ENCODE measurements at regions not wholly inside any gene's neighbourhood (a gene's known extent, or its start where the extent isn't known, plus 50 kb on each side); places are given as distances from the start of the nearest gene placed in this dataset.
A peak's percentile ranks its signal among the peaks of the same experiment; 100 is the strongest.
"Not testable (repeated sequence)": the region's sequence is repeated elsewhere in the genome, so short reads cannot be mapped to it uniquely, and the experiment has no call there.

GRCh38 chr16:87160234-87160636, 157.0 kb downstream of the C16orf95 start:
- Histone ChIP-seq H3K4me3 (no peak overlapping the region), H3K27me3 (peaks cover 0 to 18% (median 0%) of the 10 kb centered on the region in 9 donors), H3K36me3 (no peaks in the 10 kb centered on the region), H3K9me3 (no peaks in the 10 kb centered on the region), H3K4me1 (no peaks in the 10 kb centered on the region), H3K27ac (no peak overlapping the region)
- DNase-seq (no peak), ATAC-seq (peak in 1 of 4 donors; percentile 33)
- intact Hi-C loops (cut with DNase I): no loop called here
- TF ChIP-seq CTCF (IDR thresholded peaks at IDR 0.05) (no peak), POLR2A (IDR thresholded peaks at IDR 0.05) (no peak)
- WGBS, 4 donors: 40 to 54% (median 48%) methylated on average over 14 to 15 of the region's 15 CpGs

- Histone ChIP-seq H3K27ac (no peak overlapping the region), H3K4me3 (no peak overlapping the region), H3K36me3 (no peaks in the 10 kb centered on the region), H3K4me1 (no peaks in the 10 kb centered on the region), H3K27me3 (peaks cover 0 to 18% (median 0%) of the 10 kb centered on the region in 9 donors), H3K9me3 (no peaks in the 10 kb centered on the region)
- intact Hi-C loops (cut with DNase I): no loop called here
- DNase-seq (no peak), ATAC-seq (no peak)
- no peak for TF ChIP-seq POLR2A (IDR thresholded peaks at IDR 0.05)
- no peak for TF ChIP-seq CTCF (IDR thresholded peaks at IDR 0.05)
- 51 to 63% (median 61%) methylated on average over 18 to 19 of the region's 19 CpGs for WGBS, 4 donors
Observed at GRCh38 chr16:87160701-87161337, 156.4 kb downstream of the C16orf95 start.

- H3K36me3 ChIP-seq; ATAC-seq; H3K27ac ChIP-seq; intact Hi-C loops (cut with DNase I); H3K9me3 ChIP-seq; H3K4me1 ChIP-seq; DNase-seq; H3K4me3 ChIP-seq: not testable (repeated sequence)
- peaks cover 0 to 18% (median 0%) of the 10 kb centered on the region in 9 donors for H3K27me3 ChIP-seq
- 86 to 93% (median 92%) methylated on average over 7 of the region's 7 CpGs for WGBS, 4 donors
Observed at GRCh38 chr16:87161410-87161809, 155.8 kb downstream of the C16orf95 start.

- intact Hi-C loops (cut with DNase I): no loop called here
- ATAC-seq (no peak), DNase-seq (no peak)
- peaks cover 0 to 18% (median 0%) of the 10 kb centered on the region in 9 donors for H3K27me3 ChIP-seq
- no peaks in the 10 kb centered on the region for H3K4me1 ChIP-seq
- 78 to 83% (median 80%) methylated on average over 21 to 22 of the region's 22 CpGs for WGBS, 4 donors
- H3K4me3 ChIP-seq: no peak overlapping the region
- no peaks in the 10 kb centered on the region for H3K36me3 ChIP-seq
- H3K27ac ChIP-seq: no peak overlapping the region
- H3K9me3 ChIP-seq: peaks cover 0 to 2% (median 0%) of the 10 kb centered on the region in 12 donors
- TF ChIP-seq CTCF (IDR thresholded peaks at IDR 0.05) (no peak), POLR2A (IDR thresholded peaks at IDR 0.05) (no peak)
Observed at GRCh38 chr16:87161822-87162676, 155.1 kb downstream of the C16orf95 start.

- H3K4me3 ChIP-seq; ATAC-seq; H3K36me3 ChIP-seq; DNase-seq; H3K27ac ChIP-seq; intact Hi-C loops (cut with DNase I); H3K9me3 ChIP-seq; H3K4me1 ChIP-seq: not testable (repeated sequence)
- H3K27me3 ChIP-seq: peaks cover 0 to 18% (median 0%) of the 10 kb centered on the region in 9 donors
- WGBS, 4 donors: 92 to 95% (median 93%) methylated on average over 15 to 16 of the region's 22 CpGs
Observed at GRCh38 chr16:87162799-87163198, 154.4 kb downstream of the C16orf95 start.

Data from heart left ventricle (tissue), 16 donors.